Motor neuron (in vitro differentiated cells): ENCODE measurements at regions not wholly inside any gene's neighbourhood (a gene's known extent, or its start where the extent isn't known, plus 50 kb on each side); places are given as distances from the start of the nearest gene placed in this dataset.
"Not testable (repeated sequence)": the region's sequence is repeated elsewhere in the genome, so short reads cannot be mapped to it uniquely, and the experiment has no call there.

Experiments
- ATAC-seq, 8 experiments: fragments of 200-7000 bp; cut with Tn5 transposase; replicated peaks in 6 of 8; 2 replicates each; pipeline ENCODE4 v1.8.0; 2021; ENCODE audit warnings: mild to moderate bottlenecking in 8 of 8, moderate library complexity in 8 of 8
- H3K27ac ChIP-seq, 2 donors: fragments of 250-450 bp; sonication (Bioruptor Pico); 2 replicates each; pipeline ENCODE4 v1.9.0; 2021; ENCODE audit warnings: antibody characterized with exemption in 2 of 2, mild to moderate bottlenecking in 2 of 2, moderate library complexity in 1 of 2
- H3K4me1 ChIP-seq, 2 donors: fragments of 250-450 bp; sonication (Bioruptor Pico); replicated peaks in 1 of 2; 2 replicates each; pipeline ENCODE4 v1.6.1; 2021; ENCODE audit warnings: antibody characterized with exemption in 2 of 2, mild to moderate bottlenecking in 2 of 2, moderate library complexity in 1 of 2
- H3K4me3 ChIP-seq, 5 donors: fragments of 250-450 bp; sonication (Bioruptor Pico); 2 replicates each; pipeline ENCODE4 v1.9.0; 2021; ENCODE audit warnings: antibody characterized with exemption in 5 of 5, mild to moderate bottlenecking in 5 of 5, moderate library complexity in 4 of 5
- WGBS, 10 experiments: fragments of 450-650 bp; shearing (Covaris generic); methylation state at CpG; one replicate each; pipeline ENCODE4 v1.0.0; 2022; 5-methylcytosine and 5-hydroxymethylcytosine counted together
- in situ Hi-C, 9 experiments: fragments of 400-800 bp; cut with MboI; loops; one replicate each; pipeline ENCODE4 v1.15.0; 2021; ENCODE audit warnings: low sequenced_read_pairs in 9 of 9, low pct_unique_long_range_greater_than_20kb in 2 of 9; ENCODE audit not compliant: unreplicated experiment in 9 of 9

- Histone ChIP-seq H3K4me3 (no peak overlapping the region), H3K27ac (no peak overlapping the region), H3K4me1 (no peaks in the 10 kb centered on the region)
- in situ Hi-C loops: loop anchor here in 1 of 9 experiments (25.0 kb wide), 1 partner anchor 1001 kb away; no protein-coding TSS in a partner anchor
- no peak for ATAC-seq
- 0 to 83% (median 33%) methylated on average over 1 to 5 of the region's 5 CpGs; no CpG with 5 or more reads in 1 of the 10 experiments for WGBS, 10 experiments
These were observed 456.3 kb upstream of the ERCC4 start for GRCh38 chr16:13463619-13464018.

GRCh38 chr16:13471036-13471435, 448.9 kb upstream of the ERCC4 start:
- Histone ChIP-seq H3K27ac (no peak overlapping the region), H3K4me3 (no peak overlapping the region), H3K4me1 (no peaks in the 10 kb centered on the region)
- in situ Hi-C loops: loop anchor here in 1 of 9 experiments (25.0 kb wide), 1 partner anchor 1009 kb away; no protein-coding TSS in a partner anchor
- 10 to 92% (median 61%) methylated on average over 2 to 4 of the region's 4 CpGs; no CpG with 5 or more reads in 2 of the 10 experiments for WGBS, 10 experiments
- ATAC-seq: no peak

- H3K4me1 ChIP-seq: no peaks in the 10 kb centered on the region
- no peak overlapping the region for H3K27ac ChIP-seq
- no peak for ATAC-seq
- no peak overlapping the region for H3K4me3 ChIP-seq
- in situ Hi-C loops: no loop called here
- WGBS, 10 experiments: 78 to 91% (median 90%) methylated on average over 3 to 4 of the region's 4 CpGs; no CpG with 5 or more reads in 7 of the 10 experiments
These were observed 441.0 kb upstream of the ERCC4 start for GRCh38 chr16:13478991-13479390.

- 20 to 100% (median 60%) methylated on average over 2 to 7 of the region's 7 CpGs; no CpG with 5 or more reads in 3 of the 10 experiments for WGBS, 10 experiments
- Histone ChIP-seq H3K4me1 (no peaks in the 10 kb centered on the region), H3K27ac (no peak overlapping the region), H3K4me3 (no peak overlapping the region)
- in situ Hi-C loops: no loop called here
- ATAC-seq: no peak
These were observed 440.4 kb upstream of the ERCC4 start for GRCh38 chr16:13479549-13479948.

- no peak overlapping the region for H3K27ac ChIP-seq
- no peaks in the 10 kb centered on the region for H3K4me1 ChIP-seq
- no peak for ATAC-seq
- WGBS, 10 experiments: 0 to 100% (median 83%) methylated on average over 2 to 4 of the region's 4 CpGs
- in situ Hi-C loops: no loop called here
- H3K4me3 ChIP-seq: no peak overlapping the region
These were observed 439.2 kb upstream of the ERCC4 start for GRCh38 chr16:13480801-13481200.

GRCh38 chr16:13483121-13483520, 436.8 kb upstream of the ERCC4 start:
- ATAC-seq: no peak
- in situ Hi-C loops: no loop called here
- Histone ChIP-seq H3K4me3 (no peak overlapping the region), H3K4me1 (no peaks in the 10 kb centered on the region), H3K27ac (no peak overlapping the region)
- 0 to 94% (median 80%) methylated on average over 1 to 3 of the region's 3 CpGs; no CpG with 5 or more reads in 3 of the 10 experiments for WGBS, 10 experiments

GRCh38 chr16:13489416-13489815, 430.5 kb upstream of the ERCC4 start:
- H3K4me3 ChIP-seq, ATAC-seq, H3K27ac ChIP-seq, H3K4me1 ChIP-seq, in situ Hi-C loops: not testable (repeated sequence)
- WGBS, 10 experiments: 0 to 100% (median 41%) methylated on average over 1 to 3 of the region's 3 CpGs; no CpG with 5 or more reads in 4 of the 10 experiments

- Histone ChIP-seq H3K4me3 (no peak overlapping the region), H3K4me1 (no peaks in the 10 kb centered on the region), H3K27ac (no peak overlapping the region)
- 0 to 100% (median 50%) methylated on average over 1 to 3 of the region's 4 CpGs; no CpG with 5 or more reads in 2 of the 10 experiments for WGBS, 10 experiments
- ATAC-seq: no peak
- in situ Hi-C loops: no loop called here
These were observed 427.9 kb upstream of the ERCC4 start for GRCh38 chr16:13492046-13492445.

GRCh38 chr16:13503960-13504635, 415.9 kb upstream of the ERCC4 start:
- Histone ChIP-seq H3K27ac (no peak overlapping the region), H3K4me1 (no peaks in the 10 kb centered on the region), H3K4me3 (no peak overlapping the region)
- 19 to 88% (median 81%) methylated on average over 3 to 5 of the region's 5 CpGs for WGBS, 10 experiments
- no peak for ATAC-seq
- in situ Hi-C loops: no loop called here

GRCh38 chr16:13507530-13507929, 412.4 kb upstream of the ERCC4 start:
- no peak overlapping the region for H3K4me3 ChIP-seq
- in situ Hi-C loops: no loop called here
- ATAC-seq: no peak
- WGBS, 10 experiments: 0 to 94% (median 79%) methylated on average over 1 to 4 of the region's 5 CpGs
- H3K27ac ChIP-seq: no peak overlapping the region
- no peaks in the 10 kb centered on the region for H3K4me1 ChIP-seq

GRCh38 chr16:13510425-13511151, 409.4 kb upstream of the ERCC4 start:
- no peak for ATAC-seq
- WGBS, 10 experiments: 5 to 94% (median 75%) methylated on average over 2 to 5 of the region's 5 CpGs
- no peak overlapping the region for H3K27ac ChIP-seq
- no peaks in the 10 kb centered on the region for H3K4me1 ChIP-seq
- in situ Hi-C loops: no loop called here
- H3K4me3 ChIP-seq: no peak overlapping the region

- H3K27ac ChIP-seq: no peak overlapping the region
- in situ Hi-C loops: no loop called here
- no peak overlapping the region for H3K4me3 ChIP-seq
- H3K4me1 ChIP-seq: peaks cover 0 to 7% of the 10 kb centered on the region in 2 donors
- ATAC-seq: peak in 5 of 8 experiments; percentile 67 to 96 (median 78)
- WGBS, 10 experiments: 0 to 33% (median 0%) methylated on average over 1 to 2 of the region's 3 CpGs; no CpG with 5 or more reads in 7 of the 10 experiments
These were observed 402.1 kb upstream of the ERCC4 start for GRCh38 chr16:13517841-13518240.

GRCh38 chr16:13519871-13520270, 400.1 kb upstream of the ERCC4 start:
- ATAC-seq: no peak
- WGBS, 10 experiments: 20 to 100% (median 88%) methylated on average over 1 of the region's 2 CpGs; no CpG with 5 or more reads in 6 of the 10 experiments
- in situ Hi-C loops: no loop called here

More at GRCh38 chr16:13519871-13520270, 400.1 kb upstream of the ERCC4 start:
- Histone ChIP-seq H3K4me1 (peaks cover 0 to 7% of the 10 kb centered on the region in 2 donors), H3K27ac (no peak overlapping the region), H3K4me3 (no peak overlapping the region)
